B cell (primary cell): ENCODE measurements at regions not wholly inside any gene's neighbourhood (a gene's known extent, or its start where the extent isn't known, plus 50 kb on each side); places are given as distances from the start of the nearest gene placed in this dataset.

Experiments
- ATAC-seq: fragments of 200-7000 bp; cut with Tn5 transposase; one replicate; pipeline ENCODE4 v1.10.0; 2021; ENCODE audit warnings: low read depth, mild to moderate bottlenecking, moderate number of reproducible peaks, moderate library complexity
- CTCF ChIA-PET: fragments of 350-600 bp; sonication (Branson Sonifier 250); formaldehyde crosslinking; loops from one replicate; lab custom pipeline; 2021; ENCODE audit warnings: antibody characterized with exemption, inconsistent platforms; lab: Charles Lee
- POLR2A ChIA-PET: fragments of 350-600 bp; sonication (Branson Sonifier 250); formaldehyde crosslinking; loops from one replicate; lab custom pipeline; 2021; ENCODE audit warnings: antibody characterized with exemption; lab: Charles Lee
- DNase-seq: peaks from one replicate; pipeline ENCODE4 v3.0.0; 2013
- H2AFZ ChIP-seq: 2 replicates; pipeline ENCODE4 v1.6.1; 2012; ENCODE audit warnings: mild to moderate bottlenecking, low read depth, low read length; ENCODE audit not compliant: insufficient read depth, poor library complexity, severe bottlenecking
- H3K27ac ChIP-seq, 2 donors: 1 replicate in 1 of 2; 2 replicates in 1 of 2; pipeline ENCODE4 v1.5.1; 2012 to 2013; ENCODE audit warnings: low read length in 2 of 2, mild to moderate bottlenecking in 2 of 2, moderate library complexity in 1 of 2
- H3K27me3 ChIP-seq, 4 experiments: fragments of 200-600 bp in 1 of 4; sonication (generic) in 1 of 4; replicated peaks in 1 of 4; 1 replicate in 2 of 4; 2 replicates in 2 of 4; pipeline versions ENCODE4 v1.6.1 to v1.7.0; 2013 to 2016; ENCODE audit warnings: low read length in 3 of 4, mild to moderate bottlenecking in 2 of 4, mixed read lengths in 1 of 4, moderate library complexity in 1 of 4; ENCODE audit not compliant: insufficient read depth in 4 of 4, control insufficient read depth in 3 of 4; ENCODE audit errors: control extremely low read depth in 1 of 4
- H3K36me3 ChIP-seq, 2 experiments: replicated peaks in 1 of 2; 1 replicate in 1 of 2; 2 replicates in 1 of 2; pipeline versions ENCODE4 v1.6.1 to v1.7.1; 2013; ENCODE audit warnings: low read length in 1 of 2; ENCODE audit not compliant: insufficient read depth in 2 of 2, control insufficient read depth in 1 of 2; ENCODE audit errors: control extremely low read depth in 1 of 2, extremely low read depth in 1 of 2
- H3K4me1 ChIP-seq, 2 donors: fragments of 200-600 bp in 1 of 2; sonication (generic) in 1 of 2; 1 replicate in 1 of 2; 2 replicates in 1 of 2; pipeline versions ENCODE4 v1.5.1 to v1.6.1; 2013 to 2017; ENCODE audit warnings: low read length in 2 of 2; ENCODE audit not compliant: control insufficient read depth in 2 of 2, insufficient read depth in 2 of 2
- H3K4me2 ChIP-seq: replicated peaks from 2 replicates; pipeline ENCODE3; 2012; ENCODE audit warnings: mild to moderate bottlenecking, low read depth, low read length; ENCODE audit not compliant: poor library complexity, severe bottlenecking
- H3K4me3 ChIP-seq, 5 experiments: fragments of 200-600 bp in 1 of 5; sonication (generic) in 1 of 5; 1 replicate in 3 of 5; 2 replicates in 2 of 5; pipeline versions ENCODE4 v1.5.1 to v1.7.0; 2011 to 2016; ENCODE audit warnings: low read length in 4 of 5, mild to moderate bottlenecking in 4 of 5, low read depth in 2 of 5, control low read depth in 1 of 5, moderate library complexity in 1 of 5; ENCODE audit not compliant: insufficient read depth in 1 of 5; ENCODE audit errors: control extremely low read depth in 1 of 5, extremely low read depth in 1 of 5
- H3K79me2 ChIP-seq: fragments of 200-600 bp; sonication (generic); one replicate; pipeline ENCODE4 v1.6.0; 2016; ENCODE audit warnings: low read length; ENCODE audit not compliant: control insufficient read depth, insufficient read depth
- H3K9ac ChIP-seq: fragments of 200-600 bp; sonication (generic); 2 replicates; pipeline ENCODE4 v1.6.1; 2017; ENCODE audit warnings: mild to moderate bottlenecking, low read length, moderate library complexity
- H3K9me3 ChIP-seq, 3 donors: one replicate each; pipeline versions ENCODE4 v1.6.1 to v1.7.1; 2013; ENCODE audit warnings: low read length in 2 of 3; ENCODE audit not compliant: control insufficient read depth in 2 of 3, insufficient read depth in 1 of 3; ENCODE audit errors: control extremely low read depth in 1 of 3
- H4K20me1 ChIP-seq: 2 replicates; pipeline ENCODE4 v1.6.0; 2012; ENCODE audit warnings: mild to moderate bottlenecking, low read length; ENCODE audit not compliant: insufficient read depth, control insufficient read depth, poor library complexity, severe bottlenecking
- H3K27ac Mint-ChIP-seq: one replicate; pipeline ENCODE4 v1.8.0; 2021; ENCODE audit warnings: mixed read lengths
- H3K27me3 Mint-ChIP-seq: one replicate; pipeline ENCODE4 v1.8.0; 2021; ENCODE audit warnings: mixed read lengths
- H3K4me1 Mint-ChIP-seq: one replicate; pipeline ENCODE4 v1.8.0; 2021; ENCODE audit warnings: mixed read lengths
- H3K4me3 Mint-ChIP-seq: one replicate; pipeline ENCODE4 v1.8.0; 2021; ENCODE audit warnings: mixed read lengths
- H3K9me3 Mint-ChIP-seq: one replicate; pipeline ENCODE4 v1.8.0; 2022; ENCODE audit warnings: mixed read lengths; ENCODE audit not compliant: insufficient read depth
- CTCF ChIP-seq: fragments of 200-600 bp; IDR thresholded peaks from one replicate; pipeline ENCODE4 v1.8.0; 2022; ENCODE audit warnings: antibody characterized with exemption, mild to moderate bottlenecking
- EZH2 ChIP-seq: IDR thresholded peaks from 2 replicates; pipeline ENCODE4 v1.6.1; 2012; ENCODE audit warnings: borderline replicate concordance, low read depth, mild to moderate bottlenecking, moderate library complexity, low read length; ENCODE audit not compliant: insufficient read depth, poor library complexity, severe bottlenecking
- WGBS: methylation state at CpG from one replicate; pipeline ENCODE4 v1.1.5; 2013; ENCODE audit warnings: missing lambda C conversion rate; ENCODE audit not compliant: insufficient coverage; 5-methylcytosine and 5-hydroxymethylcytosine counted together
- intact Hi-C: fragments of 100-400 bp; cut with micrococcal nuclease; formaldehyde crosslinking; loops from one replicate; pipeline ENCODE4 v1.10.0; 2022

GRCh38 chr5:51872144-51872543 lies 488.9 kb downstream of the ISL1 start:
- CTCF ChIA-PET = no interaction called here
- DNase-seq = no peak
- Histone ChIP-seq H3K36me3 (no peaks in the 10 kb centered on the region), H3K79me2 (no peaks in the 10 kb centered on the region), H3K4me3 (no peak overlapping the region), H3K4me1 (no peaks in the 10 kb centered on the region), H4K20me1 (no peaks in the 10 kb centered on the region), H2AFZ (no peak overlapping the region), H3K9me3 (peaks cover 0 to 7% (median 0%) of the 10 kb centered on the region in 3 donors), H3K9ac (no peak overlapping the region), H3K4me2 (no peak overlapping the region), H3K27me3 (no peaks in the 10 kb centered on the region), H3K27ac (no peak overlapping the region)
- H3K4me1 Mint-ChIP-seq = no peaks in the 10 kb centered on the region
- TF ChIP-seq CTCF = no peak
- TF ChIP-seq EZH2 = no peak
- H3K4me3 Mint-ChIP-seq = no peak overlapping the region
- intact Hi-C loops = no loop called here
- ATAC-seq = no peak
- H3K9me3 Mint-ChIP-seq = peaks cover 9% of the 10 kb centered on the region
- no peaks in the 10 kb centered on the region for H3K27me3 Mint-ChIP-seq
- WGBS = 84% methylated on average over 2 of the region's 2 CpGs
- POLR2A ChIA-PET = no interaction called here
- no peak overlapping the region for H3K27ac Mint-ChIP-seq

DNA sequence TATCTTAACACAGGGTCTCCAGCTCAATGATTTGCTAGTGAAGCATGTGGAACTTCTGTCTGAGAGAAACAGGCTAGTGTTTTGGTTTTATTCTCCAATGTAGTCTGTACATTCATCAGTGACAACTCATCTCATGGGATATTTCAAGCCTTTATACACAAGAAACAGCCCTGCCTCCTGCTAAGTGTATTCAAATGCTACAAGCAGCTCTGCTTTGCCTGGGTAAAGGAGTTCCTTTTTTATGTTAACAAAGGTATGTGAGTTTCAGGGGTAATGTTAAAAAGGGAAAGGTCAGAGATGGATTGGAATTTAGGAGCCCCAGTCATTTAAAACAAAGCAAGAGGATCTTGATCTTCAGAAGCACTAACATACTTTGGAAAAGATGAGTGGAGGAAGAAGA lies 498.7 kb downstream of the ISL1 start:
- no peaks in the 10 kb centered on the region for H3K79me2 ChIP-seq
- no peak overlapping the region for H3K27ac Mint-ChIP-seq
- CTCF ChIA-PET = no interaction called here
- H3K27me3 ChIP-seq = no peaks in the 10 kb centered on the region
- H3K27me3 Mint-ChIP-seq = no peaks in the 10 kb centered on the region
- peaks cover 0 to 3% (median 0%) of the 10 kb centered on the region in 3 donors for H3K9me3 ChIP-seq
- H3K4me1 Mint-ChIP-seq = no peaks in the 10 kb centered on the region
- TF ChIP-seq EZH2 (no peak), CTCF (no peak)
- no peak overlapping the region for H3K27ac ChIP-seq
- no peak overlapping the region for H3K4me2 ChIP-seq
- H3K4me3 Mint-ChIP-seq = no peak overlapping the region
- H3K36me3 ChIP-seq = no peaks in the 10 kb centered on the region
- POLR2A ChIA-PET = no interaction called here
- H3K4me1 ChIP-seq = no peaks in the 10 kb centered on the region
- no peak overlapping the region for H3K4me3 ChIP-seq
- no peak overlapping the region for H3K9ac ChIP-seq
- H3K9me3 Mint-ChIP-seq = no peaks in the 10 kb centered on the region
- intact Hi-C loops = no loop called here
- no peaks in the 10 kb centered on the region for H4K20me1 ChIP-seq
- no peak for DNase-seq
- H2AFZ ChIP-seq = no peak overlapping the region
- ATAC-seq = no peak
